ENCODE measurements at regions not wholly inside any gene's neighbourhood (a gene's known extent, or its start where the extent isn't known, plus 50 kb on each side); places are given as distances from the start of the nearest gene placed in this dataset.
A peak's percentile ranks its signal among the peaks of the same experiment; 100 is the strongest.

GRCh38 chr13:82407321-82407720 is 1475.0 kb downstream of the SLITRK1 start:
- TF ChIP-seq ZNF335 (tag by site-specific recombination; conservative IDR thresholded peaks at IDR 0.05) (no peak), ZNF16 (tag by site-specific recombination; IDR thresholded peaks at IDR 0.05; ENCODE audit: low read depth) (no peak), ELK4 (IDR thresholded peaks at IDR 0.05; ENCODE audit: borderline replicate concordance, low read depth, low read length) (0 out of 2 replicates have a peak, but pooled peaks have one; percentile 25), ZNF501 (tag by site-specific recombination; IDR thresholded peaks at IDR 0.05) (no peak)
- Histone ChIP-seq H3K4me1 (ENCODE audit: control insufficient read depth, insufficient read depth, low read length) (no peaks in the 10 kb centered on the region), H3K4me3 (ENCODE audit: low read depth, low read length) (no peak overlapping the region), H3K9me3 (ENCODE audit: control insufficient read depth, insufficient read depth, low read depth, low read length) (no peaks in the 10 kb centered on the region), H3K27ac (ENCODE audit: extremely low read depth, low read depth, low read length) (no peak overlapping the region), H3K36me3 (ENCODE audit: control insufficient read depth in 2 of 2, insufficient read depth in 1 of 2, low read length in 2 of 2) (no peaks in the 10 kb centered on the region)
- ChIA-PET CTCF (no interaction called here), POLR2A (no interaction called here)

- CTCF ChIA-PET = no interaction called here
- Histone ChIP-seq H3K4me1 (ENCODE audit: control insufficient read depth, insufficient read depth, low read length) (no peaks in the 10 kb centered on the region), H3K9me3 (ENCODE audit: control insufficient read depth, insufficient read depth, low read depth, low read length) (no peaks in the 10 kb centered on the region), H3K27ac (ENCODE audit: extremely low read depth, low read depth, low read length) (no peak overlapping the region), H3K36me3 (ENCODE audit: control insufficient read depth in 2 of 2, insufficient read depth in 1 of 2, low read length in 2 of 2) (no peaks in the 10 kb centered on the region), H3K4me3 (ENCODE audit: low read depth, low read length) (no peak overlapping the region)
- TF ChIP-seq ZNF548 (tag by site-specific recombination; IDR thresholded peaks at IDR 0.05) = no peak
- no peak for TF ChIP-seq ZNF341 (tag by site-specific recombination; IDR thresholded peaks at IDR 0.05; ENCODE audit: low read depth)
- no peak for TF ChIP-seq ZBTB20 (tag by site-specific recombination; IDR thresholded peaks at IDR 0.05)
- no peak for TF ChIP-seq ZNF558 (tag by site-specific recombination; IDR thresholded peaks at IDR 0.05)
- TF ChIP-seq ZNF843 (tag by site-specific recombination; IDR thresholded peaks at IDR 0.05) = no peak
- TF ChIP-seq SCRT2 (tag by site-specific recombination; IDR thresholded peaks at IDR 0.05) = no peak
- TF ChIP-seq ZNF549 (tag by site-specific recombination; IDR thresholded peaks at IDR 0.05) = no peak
- no peak for TF ChIP-seq ZBTB48 (tag by site-specific recombination; IDR thresholded peaks at IDR 0.05)
- TF ChIP-seq OSR2 (tag by site-specific recombination; IDR thresholded peaks at IDR 0.05) = no peak
- no peak for TF ChIP-seq SP3 (tag by site-specific recombination; IDR thresholded peaks at IDR 0.05)
- no peak for TF ChIP-seq ZNF302 (tag by site-specific recombination; IDR thresholded peaks at IDR 0.05; ENCODE audit: low read depth)
- no peak for TF ChIP-seq AEBP2 (tag by site-specific recombination; IDR thresholded peaks at IDR 0.05; ENCODE audit: borderline replicate concordance)
- no peak for TF ChIP-seq ZNF629 (tag by site-specific recombination; IDR thresholded peaks at IDR 0.05)
- POLR2A ChIA-PET = no interaction called here
Observed at GRCh38 chr13:82374719-82375118, 1507.6 kb downstream of the SLITRK1 start.

DNA sequence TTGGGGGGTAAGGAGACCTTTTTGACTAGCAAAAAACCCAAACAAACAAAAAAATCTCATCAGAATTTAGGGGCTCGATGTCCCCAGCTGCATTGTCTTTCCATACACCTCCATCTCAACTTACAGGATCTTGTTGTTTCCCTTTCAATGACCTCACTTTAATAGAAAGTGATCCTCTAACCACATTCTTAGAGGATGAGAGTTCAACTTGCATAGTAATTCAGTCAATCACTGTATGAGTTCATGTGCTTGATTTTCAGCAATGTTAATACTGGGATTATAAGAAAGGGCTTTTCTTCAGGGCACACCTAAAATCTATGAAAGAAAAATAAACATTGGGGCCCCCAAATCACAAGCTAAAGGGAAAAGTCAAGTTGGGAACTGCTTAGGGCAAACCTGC is 1512.0 kb downstream of the SLITRK1 start:
- H3K4me1 ChIP-seq (ENCODE audit: control insufficient read depth, insufficient read depth, low read length) = no peaks in the 10 kb centered on the region
- CTCF ChIA-PET = no interaction called here
- H3K36me3 ChIP-seq (ENCODE audit: control insufficient read depth in 2 of 2, insufficient read depth in 1 of 2, low read length in 2 of 2) = no peaks in the 10 kb centered on the region
- POLR2A ChIA-PET = no interaction called here
- H3K4me3 ChIP-seq (ENCODE audit: low read depth, low read length) = no peak overlapping the region
- no peak overlapping the region for H3K27ac ChIP-seq (ENCODE audit: extremely low read depth, low read depth, low read length)
- no peaks in the 10 kb centered on the region for H3K9me3 ChIP-seq (ENCODE audit: control insufficient read depth, insufficient read depth, low read depth, low read length)
- TF ChIP-seq ZNF335 (tag by site-specific recombination; conservative IDR thresholded peaks at IDR 0.05) = no peak
- TF ChIP-seq ZNF529 (tag by site-specific recombination; IDR thresholded peaks at IDR 0.05; ENCODE audit: insufficient replicate concordance) = no peak
- no peak for TF ChIP-seq ZNF843 (tag by site-specific recombination; IDR thresholded peaks at IDR 0.05)
- TF ChIP-seq, protein P1, sequence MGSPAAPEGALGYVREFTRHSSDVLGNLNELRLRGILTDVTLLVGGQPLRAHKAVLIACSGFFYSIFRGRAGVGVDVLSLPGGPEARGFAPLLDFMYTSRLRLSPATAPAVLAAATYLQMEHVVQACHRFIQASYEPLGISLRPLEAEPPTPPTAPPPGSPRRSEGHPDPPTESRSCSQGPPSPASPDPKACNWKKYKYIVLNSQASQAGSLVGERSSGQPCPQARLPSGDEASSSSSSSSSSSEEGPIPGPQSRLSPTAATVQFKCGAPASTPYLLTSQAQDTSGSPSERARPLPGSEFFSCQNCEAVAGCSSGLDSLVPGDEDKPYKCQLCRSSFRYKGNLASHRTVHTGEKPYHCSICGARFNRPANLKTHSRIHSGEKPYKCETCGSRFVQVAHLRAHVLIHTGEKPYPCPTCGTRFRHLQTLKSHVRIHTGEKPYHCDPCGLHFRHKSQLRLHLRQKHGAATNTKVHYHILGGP (tag by site-specific recombination; IDR thresholded peaks at IDR 0.05) = no peak
- no peak for TF ChIP-seq ZNF76 (tag by site-specific recombination; IDR thresholded peaks at IDR 0.05; ENCODE audit: borderline replicate concordance, low read depth)
- no peak for TF ChIP-seq ZNF521 (tag by site-specific recombination; IDR thresholded peaks at IDR 0.05)
- TF ChIP-seq, protein P2, sequence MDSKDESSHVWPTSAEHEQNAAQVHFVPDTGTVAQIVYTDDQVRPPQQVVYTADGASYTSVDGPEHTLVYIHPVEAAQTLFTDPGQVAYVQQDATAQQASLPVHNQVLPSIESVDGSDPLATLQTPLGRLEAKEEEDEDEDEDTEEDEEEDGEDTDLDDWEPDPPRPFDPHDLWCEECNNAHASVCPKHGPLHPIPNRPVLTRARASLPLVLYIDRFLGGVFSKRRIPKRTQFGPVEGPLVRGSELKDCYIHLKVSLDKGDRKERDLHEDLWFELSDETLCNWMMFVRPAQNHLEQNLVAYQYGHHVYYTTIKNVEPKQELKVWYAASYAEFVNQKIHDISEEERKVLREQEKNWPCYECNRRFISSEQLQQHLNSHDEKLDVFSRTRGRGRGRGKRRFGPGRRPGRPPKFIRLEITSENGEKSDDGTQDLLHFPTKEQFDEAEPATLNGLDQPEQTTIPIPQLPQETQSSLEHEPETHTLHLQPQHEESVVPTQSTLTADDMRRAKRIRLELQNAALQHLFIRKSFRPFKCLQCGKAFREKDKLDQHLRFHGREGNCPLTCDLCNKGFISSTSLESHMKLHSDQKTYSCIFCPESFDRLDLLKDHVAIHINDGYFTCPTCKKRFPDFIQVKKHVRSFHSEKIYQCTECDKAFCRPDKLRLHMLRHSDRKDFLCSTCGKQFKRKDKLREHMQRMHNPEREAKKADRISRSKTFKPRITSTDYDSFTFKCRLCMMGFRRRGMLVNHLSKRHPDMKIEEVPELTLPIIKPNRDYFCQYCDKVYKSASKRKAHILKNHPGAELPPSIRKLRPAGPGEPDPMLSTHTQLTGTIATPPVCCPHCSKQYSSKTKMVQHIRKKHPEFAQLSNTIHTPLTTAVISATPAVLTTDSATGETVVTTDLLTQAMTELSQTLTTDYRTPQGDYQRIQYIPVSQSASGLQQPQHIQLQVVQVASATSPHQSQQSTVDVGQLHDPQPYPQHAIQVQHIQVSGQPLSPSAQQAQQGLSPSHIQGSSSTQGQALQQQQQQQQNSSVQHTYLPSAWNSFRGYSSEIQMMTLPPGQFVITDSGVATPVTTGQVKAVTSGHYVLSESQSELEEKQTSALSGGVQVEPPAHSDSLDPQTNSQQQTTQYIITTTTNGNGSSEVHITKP (tag by site-specific recombination; IDR thresholded peaks at IDR 0.05) = no peak
- no peak for TF ChIP-seq KLF16 (tag by site-specific recombination; IDR thresholded peaks at IDR 0.05)
- no peak for TF ChIP-seq YY2 (tag by site-specific recombination; IDR thresholded peaks at IDR 0.05)
- TF ChIP-seq, protein P3, sequence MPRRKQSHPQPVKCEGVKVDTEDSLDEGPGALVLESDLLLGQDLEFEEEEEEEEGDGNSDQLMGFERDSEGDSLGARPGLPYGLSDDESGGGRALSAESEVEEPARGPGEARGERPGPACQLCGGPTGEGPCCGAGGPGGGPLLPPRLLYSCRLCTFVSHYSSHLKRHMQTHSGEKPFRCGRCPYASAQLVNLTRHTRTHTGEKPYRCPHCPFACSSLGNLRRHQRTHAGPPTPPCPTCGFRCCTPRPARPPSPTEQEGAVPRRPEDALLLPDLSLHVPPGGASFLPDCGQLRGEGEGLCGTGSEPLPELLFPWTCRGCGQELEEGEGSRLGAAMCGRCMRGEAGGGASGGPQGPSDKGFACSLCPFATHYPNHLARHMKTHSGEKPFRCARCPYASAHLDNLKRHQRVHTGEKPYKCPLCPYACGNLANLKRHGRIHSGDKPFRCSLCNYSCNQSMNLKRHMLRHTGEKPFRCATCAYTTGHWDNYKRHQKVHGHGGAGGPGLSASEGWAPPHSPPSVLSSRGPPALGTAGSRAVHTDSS (tag by site-specific recombination; IDR thresholded peaks at IDR 0.05) = no peak
